Superior temporal gyrus (tissue), 1 donor: ENCODE measurements at regions not wholly inside any gene's neighbourhood (a gene's known extent, or its start where the extent isn't known, plus 50 kb on each side); places are given as distances from the start of the nearest gene placed in this dataset.

Experiments used
- DNase-seq: peaks from one replicate; pipeline ENCODE4 v3.0.0-alpha.2; 2016; ENCODE audit errors: extremely low spot score

DNA sequence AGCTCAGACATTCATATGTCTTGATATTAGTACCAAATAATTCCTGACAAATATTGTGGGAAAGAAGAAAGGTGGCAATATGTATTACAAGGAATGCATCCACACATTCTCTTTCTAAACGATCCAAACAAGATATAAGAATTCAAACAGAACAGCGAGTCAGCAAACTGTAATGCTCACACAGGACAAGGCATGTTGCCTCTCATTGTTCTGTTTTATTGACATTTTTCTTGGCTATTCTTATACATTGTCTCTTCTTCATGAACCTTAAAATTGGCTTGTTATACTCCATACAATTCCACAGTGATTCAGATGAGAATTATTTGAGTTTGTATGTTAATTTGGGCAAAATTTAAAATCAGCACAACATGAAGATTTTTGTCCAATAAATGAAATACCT lies 189.1 kb downstream of the HS3ST3B1 start:
- DNase-seq: no peak

DNA sequence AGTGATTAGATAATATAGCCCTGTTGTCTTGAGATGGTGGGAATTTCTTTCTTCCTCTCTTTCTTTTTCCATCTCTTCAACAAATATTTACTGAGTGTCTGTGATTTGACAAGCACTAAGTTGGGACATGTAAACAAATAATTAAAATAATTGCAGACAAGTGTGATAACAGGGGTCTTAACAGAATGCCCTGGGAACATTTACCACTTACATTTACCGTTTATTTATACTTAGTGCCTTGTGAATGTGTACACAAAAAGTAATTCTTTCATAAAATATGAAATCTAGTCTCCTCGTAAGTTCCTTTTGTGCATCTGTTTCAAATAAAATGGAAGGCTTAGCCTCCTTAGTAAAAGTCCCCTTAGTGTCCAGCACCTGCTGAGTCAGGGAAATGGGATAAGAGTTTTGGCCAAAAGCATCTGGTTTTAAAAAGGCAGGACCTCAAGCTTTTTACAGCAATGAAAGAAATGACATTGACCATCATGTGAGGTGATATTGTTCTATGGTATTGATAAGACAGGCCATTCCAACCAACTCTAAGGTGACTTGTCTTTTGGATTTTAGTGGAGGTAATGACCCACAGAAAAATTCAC lies 188.2 kb downstream of the HS3ST3B1 start:
- DNase-seq: no peak

DNA sequence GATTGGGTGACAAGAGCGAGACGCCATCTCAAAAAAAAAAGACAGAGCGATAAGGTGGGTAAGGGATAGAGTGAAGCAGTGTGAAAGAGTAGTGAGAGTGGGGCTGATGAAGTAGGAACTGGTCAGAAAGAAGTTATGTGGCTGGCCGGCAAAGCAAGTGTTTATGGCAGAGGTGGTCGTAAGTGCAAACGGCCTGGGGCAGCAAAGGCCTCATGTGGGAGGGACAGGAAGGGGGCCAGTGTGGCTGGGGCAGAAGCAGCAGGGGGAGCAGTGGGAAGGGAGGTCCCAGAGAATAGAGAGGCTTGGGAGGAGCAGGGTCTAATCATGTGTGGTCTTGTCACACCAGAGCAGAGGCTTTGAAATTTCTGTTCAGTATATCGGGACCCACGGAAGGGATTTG lies 186.2 kb downstream of the HS3ST3B1 start:
- DNase-seq: no peak

DNA sequence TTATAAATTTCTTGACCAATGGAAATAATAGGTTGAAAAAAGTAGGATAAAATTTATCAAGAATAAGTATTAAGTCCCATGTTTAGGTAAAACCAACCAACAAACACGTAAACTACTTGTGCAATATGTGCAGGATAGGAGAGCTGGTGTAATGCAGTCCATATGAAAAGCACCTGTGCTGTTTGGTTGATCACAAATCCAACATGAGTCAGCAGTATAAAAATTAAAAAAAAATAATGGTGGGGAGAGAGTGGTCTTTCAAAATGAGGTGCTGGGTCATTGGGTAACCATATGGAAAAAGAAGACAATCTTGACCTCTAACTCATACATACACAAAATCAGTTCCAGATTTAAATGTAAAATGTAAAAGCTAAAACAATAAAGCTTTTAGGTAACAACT lies 181.8 kb downstream of the HS3ST3B1 start:
- DNase-seq: no peak

DNA sequence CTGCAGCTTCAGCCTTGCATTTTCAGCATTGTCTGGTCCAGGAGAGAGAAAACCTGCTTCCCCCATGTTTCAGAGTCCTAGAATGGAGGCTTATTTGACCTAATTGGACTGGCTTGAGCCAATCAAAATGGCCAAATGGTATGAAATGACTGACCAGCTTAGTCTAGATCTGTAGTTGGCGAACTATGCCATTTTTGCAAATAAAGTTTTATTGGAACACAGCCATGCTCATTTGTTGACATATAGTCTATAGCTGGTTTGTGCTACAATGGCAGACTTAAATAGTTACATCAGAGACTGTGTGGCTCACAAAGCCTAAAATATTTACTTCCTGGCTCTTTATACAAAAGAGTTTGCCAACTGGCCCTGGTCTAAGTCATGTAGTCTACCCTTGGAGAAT lies 180.8 kb downstream of the HS3ST3B1 start:
- no peak for DNase-seq

DNA sequence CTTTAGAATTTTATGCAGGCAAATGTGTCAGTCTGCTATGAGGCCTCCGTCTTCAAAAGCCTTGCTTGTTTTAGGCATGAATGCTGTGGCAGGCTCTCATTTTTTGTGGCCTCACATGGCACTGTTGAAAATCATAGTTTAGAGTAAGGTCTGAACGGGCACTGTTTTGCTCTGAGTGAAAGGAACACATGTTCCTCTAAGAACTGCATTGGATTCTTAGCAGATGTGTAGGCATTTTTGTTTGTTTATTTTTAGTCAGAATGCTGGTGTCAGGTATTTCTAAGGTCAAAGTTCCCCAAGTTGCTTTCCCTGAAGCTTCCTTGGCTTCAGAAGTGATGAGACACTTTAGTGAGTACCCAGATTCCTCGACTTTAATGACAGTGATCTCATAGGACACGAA lies 173.7 kb downstream of the HS3ST3B1 start:
- DNase-seq: no peak

DNA sequence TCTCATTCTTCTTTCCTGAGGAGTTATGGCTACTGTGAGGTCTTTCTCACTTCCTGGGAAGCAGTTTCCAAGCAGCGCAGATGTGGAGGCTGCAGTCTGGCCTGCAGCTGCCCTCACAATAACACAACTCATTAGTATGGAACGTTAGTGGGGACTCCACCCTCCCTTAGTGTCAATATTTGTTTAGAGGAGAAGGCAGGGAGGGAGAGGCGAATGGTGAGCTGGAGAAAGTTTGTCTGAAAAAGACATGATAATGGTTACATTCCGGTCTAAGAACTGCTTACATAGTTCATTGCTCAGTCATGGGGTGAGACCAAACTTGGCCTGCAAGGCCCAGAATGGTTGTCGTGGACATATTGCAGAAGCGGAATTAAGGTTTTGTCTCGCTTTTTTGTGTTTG lies 170.2 kb downstream of the HS3ST3B1 start:
- no peak for DNase-seq

DNA sequence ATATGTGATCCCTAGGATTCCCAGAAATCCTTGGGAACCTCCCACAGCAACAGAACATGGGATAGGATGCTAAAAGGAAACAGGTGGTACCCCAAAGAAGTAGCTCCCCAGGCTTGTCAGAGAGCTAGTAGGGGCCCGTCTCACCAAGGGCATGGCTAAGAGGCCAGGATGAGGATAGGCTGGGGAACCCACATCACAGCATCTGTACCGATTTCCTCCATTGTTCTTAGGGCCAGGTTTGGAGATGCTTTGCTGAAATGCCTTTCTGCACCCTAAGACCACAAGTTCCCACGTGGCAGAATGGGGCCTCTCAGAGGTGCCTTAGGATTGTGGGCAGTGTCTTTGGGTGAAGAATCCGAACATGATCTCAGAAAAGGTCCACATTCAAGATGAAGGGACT lies 169.5 kb downstream of the HS3ST3B1 start:
- no peak for DNase-seq

DNA sequence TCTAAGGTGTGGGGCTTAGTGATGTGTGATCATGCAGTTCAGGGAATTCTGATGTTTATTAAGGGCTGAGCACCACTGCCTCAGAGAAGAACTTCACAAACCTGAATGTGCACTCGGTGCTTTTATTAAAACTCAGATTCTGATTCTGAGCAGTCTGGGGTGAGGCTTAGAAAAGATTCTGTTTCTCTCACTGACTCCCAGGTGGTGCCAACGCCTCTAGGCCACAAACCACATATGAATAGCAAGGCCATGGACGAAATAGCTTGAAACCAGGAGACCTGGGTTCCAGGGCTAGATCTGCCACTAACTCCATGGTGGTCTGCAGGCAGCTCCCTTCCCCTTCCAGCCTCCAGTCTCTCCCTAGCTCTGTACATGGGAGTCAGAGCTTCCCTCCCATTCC lies 169.1 kb downstream of the HS3ST3B1 start:
- no peak for DNase-seq

DNA sequence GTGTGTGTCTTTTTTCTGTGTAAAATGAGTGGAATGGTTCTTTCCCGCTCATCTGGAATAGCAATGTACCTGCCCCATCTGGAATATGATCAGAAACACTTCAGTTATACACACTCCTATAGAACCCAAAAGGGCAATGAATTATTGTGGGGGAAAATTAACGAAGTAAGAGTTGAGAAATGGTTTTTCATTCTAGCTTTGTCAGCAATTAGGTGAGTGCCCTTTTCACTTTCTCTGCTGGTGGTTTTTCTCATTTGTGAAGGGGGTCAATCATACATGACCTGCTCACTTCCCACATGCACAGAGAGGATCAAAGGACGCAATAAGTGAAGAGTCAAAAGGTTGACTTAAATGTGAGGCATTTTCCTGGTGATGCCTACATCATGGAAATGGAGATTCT lies 168.0 kb downstream of the HS3ST3B1 start:
- DNase-seq: no peak

DNA sequence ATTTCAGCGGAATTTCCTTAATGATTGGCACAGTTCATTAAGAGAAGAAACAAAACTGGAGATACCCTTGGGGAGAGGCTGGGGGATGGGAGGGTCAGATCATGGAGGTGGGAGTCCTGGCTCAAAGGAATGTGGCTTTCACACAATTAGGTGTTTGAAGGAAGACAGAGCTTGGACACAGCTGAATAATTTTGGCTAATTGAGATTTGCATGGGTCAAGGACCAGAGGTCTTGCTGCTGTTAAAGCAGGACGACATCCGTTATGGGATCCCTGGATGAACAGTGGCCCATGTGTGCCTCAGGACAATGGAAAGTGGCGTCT lies 160.3 kb downstream of the HS3ST3B1 start:
- DNase-seq: no peak

DNA sequence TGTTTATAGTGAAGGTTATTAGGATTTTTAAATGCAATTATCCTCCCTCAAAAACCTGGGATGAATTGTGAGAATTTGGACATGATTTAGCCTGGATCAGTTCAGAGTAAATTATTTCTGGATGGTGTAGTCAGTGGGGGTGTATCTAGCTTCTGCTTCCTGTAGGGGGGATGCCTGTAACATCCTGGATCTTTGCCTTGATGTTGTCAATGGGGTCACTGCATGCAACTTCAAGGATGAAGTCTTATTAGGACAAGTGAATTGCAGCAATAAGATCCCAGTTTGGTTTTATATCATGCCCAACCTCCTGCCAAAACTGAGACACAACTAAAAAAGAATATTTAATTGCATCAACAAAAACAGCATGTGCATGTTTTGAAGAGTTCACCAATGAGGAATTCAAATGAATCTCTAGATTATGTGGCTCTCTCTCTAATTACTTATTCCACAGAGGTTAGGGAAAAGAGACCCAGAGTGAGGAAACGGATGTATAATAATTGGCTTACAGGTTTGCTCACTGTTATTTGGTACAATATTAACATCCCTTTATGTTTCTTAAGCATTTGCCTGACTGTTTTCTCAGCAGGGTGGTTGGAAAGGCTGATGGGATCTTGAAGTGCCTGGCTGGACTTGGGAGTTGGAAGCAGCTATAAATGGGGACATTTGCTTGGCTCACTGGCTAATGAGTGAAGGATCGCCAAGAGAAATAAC lies 159.8 kb downstream of the HS3ST3B1 start:
- DNase-seq: no peak

DNA sequence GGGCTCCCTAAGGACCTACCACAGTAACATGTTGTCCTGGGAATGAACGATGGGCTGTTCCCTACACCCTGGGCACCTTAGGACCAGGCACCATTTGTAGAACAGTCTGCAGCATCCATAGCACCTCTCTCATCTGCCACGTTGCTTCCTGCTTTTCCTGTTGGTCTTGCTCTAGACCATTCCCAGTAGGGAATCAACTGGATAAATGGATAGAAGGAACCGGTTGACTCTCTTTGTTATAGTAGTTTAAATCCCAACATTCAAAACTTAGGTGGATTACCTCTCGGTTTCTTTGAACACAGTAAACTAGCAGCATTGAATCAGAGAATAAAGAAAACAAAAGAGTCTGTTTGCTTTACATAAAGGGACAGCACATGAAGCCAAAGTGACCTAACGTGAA lies 159.1 kb downstream of the HS3ST3B1 start:
- no peak for DNase-seq

DNA sequence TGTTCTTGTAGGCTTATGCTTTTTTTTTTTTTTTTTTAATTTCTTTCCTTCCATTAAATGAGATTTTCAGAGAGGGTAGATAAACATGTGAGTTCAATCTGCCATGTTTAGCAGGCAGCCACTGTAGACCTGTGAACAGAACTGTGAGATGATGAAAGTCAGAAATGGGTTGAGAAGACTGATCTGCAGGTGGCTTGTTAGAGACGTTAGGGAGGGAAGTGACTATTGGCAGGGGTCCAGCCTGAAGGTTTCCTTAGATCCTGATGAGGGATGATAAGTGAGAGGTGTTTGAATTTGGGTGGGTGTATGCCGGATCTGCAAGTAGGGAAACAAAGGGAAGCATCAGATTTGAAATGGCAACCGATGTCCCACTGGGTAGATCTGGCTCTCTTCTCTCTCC lies 157.8 kb downstream of the HS3ST3B1 start:
- no peak for DNase-seq

DNA sequence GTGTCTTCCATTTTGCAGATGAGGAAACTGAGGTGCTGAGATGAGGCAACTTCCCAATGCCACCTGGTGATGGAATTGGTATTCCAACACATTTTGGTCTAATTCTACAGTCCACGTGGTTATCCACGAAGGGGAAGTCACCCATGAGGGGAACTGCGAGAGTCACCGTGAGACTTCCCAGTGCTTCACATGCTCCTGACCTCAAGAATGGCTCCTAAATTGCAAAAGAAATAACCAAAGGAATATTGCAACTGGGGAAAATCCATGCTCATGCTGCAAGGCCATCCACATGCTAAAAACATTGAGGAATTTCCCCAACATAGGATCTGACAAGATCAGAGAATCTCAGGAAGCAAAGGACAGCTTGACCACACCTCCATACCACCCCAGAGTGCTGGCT lies 153.9 kb downstream of the HS3ST3B1 start:
- DNase-seq: no peak

DNA sequence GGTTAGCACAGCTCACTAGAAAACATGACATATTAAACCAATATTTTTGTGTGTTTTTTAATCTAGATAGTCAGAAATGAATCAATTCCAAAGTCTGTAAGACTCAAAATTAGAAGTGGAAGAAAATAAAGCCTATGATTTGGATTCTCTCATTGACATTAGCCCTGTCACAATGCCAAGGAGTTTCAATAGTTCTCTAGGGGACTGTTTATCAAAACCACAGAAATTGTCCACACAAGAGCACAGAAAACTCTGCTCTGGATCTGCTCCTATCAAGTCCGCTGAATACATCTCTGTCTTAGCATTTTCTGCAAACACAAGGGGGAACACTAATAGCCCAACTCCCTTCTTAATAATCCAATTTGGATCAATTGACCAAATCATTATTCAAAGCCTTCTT lies 152.0 kb downstream of the HS3ST3B1 start:
- DNase-seq: no peak

DNA sequence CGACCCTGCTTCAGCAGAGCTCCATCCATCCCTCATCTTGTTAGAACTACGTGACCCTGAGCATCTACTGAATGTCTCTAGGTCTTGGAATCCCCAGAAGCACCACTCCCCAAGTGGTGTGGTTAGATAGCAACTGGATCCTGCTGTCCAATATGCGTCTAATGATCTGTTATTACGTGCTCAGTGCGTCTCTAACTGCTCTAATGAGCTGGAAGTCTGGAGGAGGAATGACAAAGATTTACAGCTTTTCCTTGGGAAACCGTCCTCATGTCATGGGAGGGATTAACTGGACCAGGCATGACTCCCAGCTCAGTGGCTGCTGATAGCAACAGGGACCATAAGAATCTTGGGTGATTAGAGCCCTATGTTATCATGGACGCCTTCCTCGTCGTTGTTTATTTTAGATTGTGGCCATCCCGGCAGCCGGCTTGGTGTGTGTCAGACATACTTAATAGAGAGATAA lies 150.9 kb downstream of the HS3ST3B1 start:
- DNase-seq: no peak

DNA sequence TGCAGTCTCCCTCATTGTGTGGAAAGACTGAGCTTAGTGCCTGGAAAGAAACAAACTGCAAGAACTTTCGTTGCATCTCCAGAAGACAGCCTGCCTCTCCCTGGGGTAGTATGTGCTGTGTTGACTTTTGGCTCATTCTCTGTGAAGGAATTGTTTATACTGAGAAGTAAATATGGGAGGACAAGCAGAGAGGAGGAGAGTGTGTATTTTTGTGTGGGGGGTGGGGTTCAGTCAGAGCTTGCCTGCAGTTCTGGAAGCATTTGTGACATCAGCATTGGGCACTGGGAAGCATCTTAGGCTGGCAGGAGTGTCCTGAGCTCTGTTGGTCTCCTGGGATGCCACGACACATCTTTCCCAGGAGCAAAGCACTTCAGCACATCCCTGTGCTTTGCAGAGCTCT lies 147.9 kb downstream of the HS3ST3B1 start:
- no peak for DNase-seq

DNA sequence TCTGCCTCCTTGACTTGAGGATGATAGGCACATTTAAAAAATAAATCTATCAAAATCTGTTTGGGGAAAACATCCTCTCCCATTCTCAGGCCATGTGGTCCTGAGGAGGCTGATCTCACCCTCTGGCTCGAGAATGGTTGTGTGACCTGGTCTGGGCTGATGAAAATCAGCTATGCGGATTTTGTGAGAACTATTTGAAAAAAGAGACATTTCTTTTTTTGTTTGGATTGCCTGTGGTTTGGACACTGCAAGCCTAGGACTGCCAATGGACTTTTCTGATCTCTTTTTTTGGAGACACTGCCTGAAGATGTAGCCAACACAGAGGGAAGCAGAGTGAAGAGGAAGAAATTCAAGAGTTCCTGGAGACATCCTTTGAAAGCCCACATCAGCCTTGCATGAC lies 145.9 kb downstream of the HS3ST3B1 start:
- no peak for DNase-seq

DNA sequence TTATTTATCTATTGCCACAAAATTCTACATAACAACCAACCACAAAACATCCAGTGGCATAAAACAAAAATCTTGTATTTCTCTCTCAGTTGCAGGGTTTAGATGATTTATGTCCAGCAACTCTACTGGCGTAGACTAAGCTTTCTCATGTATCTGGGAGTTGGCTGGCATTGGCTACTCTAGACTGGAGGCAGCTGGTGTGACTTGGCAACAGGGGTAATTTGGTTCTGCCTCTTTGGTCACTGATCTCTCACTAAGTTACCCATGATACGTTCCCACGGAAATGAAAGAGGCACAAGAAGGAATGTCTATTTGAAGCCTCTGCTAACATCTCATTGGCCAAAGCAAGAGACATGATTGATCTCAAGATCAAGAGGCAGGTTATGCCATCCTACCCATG lies 144.0 kb downstream of the HS3ST3B1 start:
- DNase-seq: no peak

DNA sequence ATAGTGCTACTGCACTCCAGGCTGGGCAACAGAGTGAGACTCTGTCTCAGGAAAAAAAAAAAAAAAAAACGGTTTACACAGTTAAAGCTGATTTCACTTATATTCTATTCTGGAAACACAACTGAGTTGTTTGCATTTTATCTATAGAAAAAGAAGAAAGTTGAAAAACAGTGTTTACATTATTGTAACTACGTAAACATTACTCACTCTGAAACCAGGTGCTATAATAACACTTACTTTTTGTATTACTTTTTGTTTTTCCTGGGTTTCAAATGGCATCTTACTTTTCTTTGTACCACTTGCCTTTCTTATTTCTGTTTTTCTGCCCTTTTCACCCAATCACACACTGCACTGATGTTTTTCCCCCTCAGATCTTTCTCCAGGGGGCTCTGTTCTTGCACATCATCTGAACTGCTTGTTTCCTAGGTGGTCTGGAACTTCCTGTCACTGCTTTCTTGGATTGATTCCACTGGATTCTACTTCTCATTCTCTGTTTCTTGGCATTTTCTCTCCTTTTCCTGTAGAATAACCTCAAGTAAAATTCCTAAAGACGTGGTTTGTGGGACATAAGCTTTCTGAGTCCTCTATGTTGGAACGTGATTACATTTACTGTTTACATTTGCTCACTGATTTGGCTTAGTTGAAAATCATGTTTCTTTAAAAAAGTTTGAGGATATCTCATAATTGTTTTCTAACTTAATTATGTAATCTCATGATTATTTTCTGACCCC lies 142.1 kb downstream of the HS3ST3B1 start:
- DNase-seq: no peak

DNA sequence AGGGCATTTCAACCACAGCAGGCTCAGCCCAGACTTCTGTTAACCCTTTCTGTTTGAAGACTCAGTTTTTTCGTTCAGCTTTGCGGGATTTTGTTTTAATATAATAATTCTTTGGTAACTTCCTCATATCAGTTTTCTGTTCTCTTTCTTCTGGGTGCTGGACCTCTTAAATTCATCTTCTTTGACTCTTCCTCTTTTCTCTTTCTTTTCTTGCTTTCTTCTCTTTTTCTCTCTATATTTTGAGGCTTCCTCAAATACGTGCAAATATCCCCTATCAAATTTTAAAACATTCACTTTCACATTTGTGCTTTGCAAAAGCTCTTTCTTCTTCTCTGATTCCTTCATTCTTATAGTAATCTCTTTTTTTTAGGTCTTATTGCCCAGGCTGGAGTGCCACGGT lies 136.3 kb downstream of the HS3ST3B1 start:
- no peak for DNase-seq

DNA sequence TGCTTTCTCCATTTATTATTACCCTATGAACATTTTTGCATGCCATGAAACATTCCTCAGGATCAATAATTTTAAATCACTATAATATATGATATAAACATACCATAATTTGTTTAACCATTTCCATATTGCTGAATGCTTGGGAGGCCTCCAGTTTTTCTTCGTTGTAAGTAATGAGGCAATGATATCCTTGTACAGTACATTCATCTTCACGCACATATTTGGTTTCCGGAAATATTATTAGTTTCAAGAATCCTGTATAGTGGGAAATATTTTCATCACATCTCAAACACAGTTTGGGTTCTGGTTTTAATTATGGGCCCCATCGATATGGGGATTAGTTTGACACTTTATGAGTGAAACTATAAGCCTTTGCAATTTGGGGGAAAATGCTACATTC lies 135.4 kb downstream of the HS3ST3B1 start:
- DNase-seq: no peak
